NCI-H774 (cell line): ENCODE measurements at regions not wholly inside any gene's neighbourhood (a gene's known extent, or its start where the extent isn't known, plus 50 kb on each side); places are given as distances from the start of the nearest gene placed in this dataset.

Source experiments
- DNase-seq: peaks from one replicate; lab custom pipeline; 2025; lab: John Stamatoyannopoulos, UW

- no peak for DNase-seq
Measured at GRCh38 chr12:115760231-115760630, 517.3 kb downstream of the MED13L start.

- no peak for DNase-seq
Measured at GRCh38 chr12:115758877-115759620, 518.4 kb downstream of the MED13L start.

GRCh38 chr12:115758183-115758582, 519.3 kb downstream of the MED13L start:
- no peak for DNase-seq

- no peak for DNase-seq
Measured at GRCh38 chr12:115756804-115757203, 520.7 kb downstream of the MED13L start.

- DNase-seq: no peak
Measured at GRCh38 chr12:115756271-115756670, 521.2 kb downstream of the MED13L start.

- DNase-seq: no peak
Measured at GRCh38 chr12:115755725-115756085, 521.8 kb downstream of the MED13L start.

DNA sequence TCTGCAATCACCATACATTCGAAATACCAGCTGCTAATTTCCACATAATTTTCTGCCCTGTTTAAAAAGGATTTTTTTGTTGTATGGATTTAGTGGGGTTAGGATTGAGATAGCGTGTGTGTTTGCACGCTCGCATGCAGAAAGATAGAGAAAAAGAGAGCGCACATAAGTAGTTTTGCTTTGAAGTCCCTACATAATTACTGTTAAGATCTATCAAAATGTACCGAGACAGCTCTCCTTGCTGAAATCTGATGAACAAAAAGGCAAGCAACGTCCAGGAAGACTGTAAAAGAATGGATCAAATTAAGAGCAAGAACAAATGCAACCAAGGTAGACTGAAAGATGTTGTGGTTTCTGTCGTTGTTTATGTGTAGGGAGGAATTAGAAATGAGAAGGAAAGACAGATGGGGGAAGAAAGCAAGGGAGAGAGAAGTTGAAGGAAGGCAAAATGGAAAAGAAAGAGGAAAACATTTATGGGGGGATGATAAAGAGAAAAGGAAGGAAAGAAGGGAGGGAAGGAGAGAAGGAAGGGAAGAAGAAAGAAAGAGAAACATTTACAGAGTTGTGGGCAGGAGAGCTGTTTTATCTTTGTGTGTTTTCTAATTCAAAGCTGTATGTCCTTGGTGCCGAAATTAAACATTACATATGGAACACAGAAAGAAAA, 522.3 kb downstream of the MED13L start:
- no peak for DNase-seq

- DNase-seq: peak; percentile 59
Measured at GRCh38 chr12:115752913-115753726, 524.4 kb downstream of the MED13L start.

DNA sequence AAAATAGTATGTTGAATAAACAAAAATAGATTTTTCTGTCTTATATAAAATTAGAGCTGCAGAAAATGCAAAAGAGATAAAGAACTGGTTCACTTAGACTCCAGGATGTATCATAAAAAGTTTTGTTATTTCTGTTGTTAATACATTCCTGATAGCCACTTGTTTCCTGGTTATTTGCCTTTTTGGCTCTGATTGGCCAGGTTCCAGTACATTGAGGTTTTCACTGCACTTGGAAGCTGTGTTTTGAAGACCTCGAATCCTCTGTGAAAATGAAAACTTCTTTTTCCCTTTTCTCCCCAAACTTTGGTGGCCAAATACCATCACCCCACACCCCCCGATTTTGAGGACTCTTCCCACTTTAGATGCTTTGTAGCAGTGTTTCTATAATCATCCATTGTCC, 525.3 kb downstream of the MED13L start:
- DNase-seq: no peak

GRCh38 chr12:115750340-115750739, 527.2 kb downstream of the MED13L start:
- DNase-seq: no peak

- DNase-seq: no peak
Measured at GRCh38 chr12:115749071-115749841, 528.2 kb downstream of the MED13L start.

DNA sequence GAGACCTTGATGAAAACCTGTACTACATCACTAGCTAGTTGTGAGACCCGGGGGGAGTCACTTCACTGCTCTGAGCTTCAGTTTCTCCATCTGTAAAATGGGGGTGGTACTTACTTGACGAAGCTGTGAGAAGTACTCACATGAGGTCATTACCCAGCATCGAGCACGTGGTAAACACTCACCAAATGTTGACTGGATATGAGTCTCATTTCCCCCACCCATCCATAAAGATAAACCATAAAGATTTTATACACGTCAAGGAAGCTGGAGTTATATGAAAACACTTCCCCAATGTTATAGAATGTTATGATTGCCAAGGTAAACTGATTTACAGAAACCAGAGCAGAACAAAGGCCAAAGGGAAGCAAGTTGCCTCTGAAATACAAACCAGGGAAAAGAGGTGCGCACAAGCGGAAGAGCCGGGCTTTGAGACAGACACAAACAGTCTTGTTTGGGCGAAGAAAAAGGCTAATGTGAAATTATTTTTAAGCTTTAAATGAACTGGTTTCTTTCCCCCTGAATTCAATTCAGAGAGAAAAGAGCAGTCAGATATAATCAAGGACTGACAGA, 536.8 kb downstream of the MED13L start:
- no peak for DNase-seq

DNA sequence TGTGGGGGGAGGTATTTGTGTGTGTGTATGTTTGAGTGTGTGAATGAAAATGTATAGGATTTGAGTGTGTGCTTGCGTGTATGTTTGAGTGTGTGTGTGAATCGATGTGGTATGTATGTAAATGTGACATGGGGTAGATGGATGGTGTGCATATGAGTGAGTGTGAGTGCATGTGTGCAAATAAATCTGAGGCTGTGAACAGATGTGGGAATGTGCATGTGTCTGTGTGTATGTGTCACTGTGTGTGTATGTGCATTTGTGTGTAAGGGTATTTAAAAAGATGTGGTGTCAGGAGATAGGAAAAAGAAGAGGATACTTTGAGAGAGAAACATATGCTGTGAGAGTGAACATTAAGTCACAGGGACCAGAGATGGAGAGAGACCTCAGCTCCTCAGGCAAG, 539.6 kb downstream of the MED13L start:
- DNase-seq: no peak

DNA sequence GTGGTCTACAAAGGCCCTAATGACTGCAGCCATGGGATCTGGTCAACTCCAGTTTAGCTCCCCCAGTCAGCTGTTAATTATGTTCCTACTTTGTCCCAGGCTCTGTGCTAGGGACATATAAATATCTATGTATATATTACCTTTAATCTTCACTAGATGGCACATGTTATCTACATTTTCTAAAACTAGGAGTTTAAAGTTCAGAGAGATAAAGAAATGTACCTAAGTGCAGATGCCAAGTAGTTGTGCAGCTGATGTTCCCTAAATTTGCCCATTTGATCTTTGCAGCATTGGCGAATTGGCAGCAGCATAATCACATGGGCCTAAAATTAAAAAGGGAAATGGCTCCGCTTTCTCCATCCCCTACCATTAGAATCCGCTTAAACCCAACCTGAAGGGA, 541.1 kb downstream of the MED13L start:
- no peak for DNase-seq

DNA sequence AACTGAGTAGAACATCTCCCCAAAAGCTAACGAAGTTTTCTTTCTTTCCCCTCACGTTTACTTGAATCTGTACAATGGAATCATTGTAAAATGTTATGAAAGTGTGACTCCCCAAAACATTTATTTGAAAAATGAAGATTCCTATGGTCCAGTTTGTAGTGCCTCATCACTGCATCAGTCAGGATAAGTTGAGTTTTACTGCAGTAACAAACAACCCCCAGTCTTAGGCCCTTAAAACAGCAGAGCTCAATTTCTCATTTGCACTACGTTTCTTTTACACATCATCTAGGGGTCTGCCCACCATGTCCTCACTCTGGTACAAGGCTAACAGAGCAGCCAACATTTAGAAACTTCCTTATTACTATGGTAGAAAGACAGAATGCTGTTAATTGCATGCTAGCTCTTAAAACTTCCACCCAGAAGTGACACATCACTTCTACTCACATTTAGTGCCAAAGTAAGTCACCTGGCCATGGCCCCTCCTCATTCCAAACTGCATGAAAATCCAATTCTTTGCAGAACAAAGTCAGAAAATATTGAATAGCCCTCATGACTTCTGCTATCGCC, 546.4 kb downstream of the MED13L start:
- DNase-seq: no peak

DNA sequence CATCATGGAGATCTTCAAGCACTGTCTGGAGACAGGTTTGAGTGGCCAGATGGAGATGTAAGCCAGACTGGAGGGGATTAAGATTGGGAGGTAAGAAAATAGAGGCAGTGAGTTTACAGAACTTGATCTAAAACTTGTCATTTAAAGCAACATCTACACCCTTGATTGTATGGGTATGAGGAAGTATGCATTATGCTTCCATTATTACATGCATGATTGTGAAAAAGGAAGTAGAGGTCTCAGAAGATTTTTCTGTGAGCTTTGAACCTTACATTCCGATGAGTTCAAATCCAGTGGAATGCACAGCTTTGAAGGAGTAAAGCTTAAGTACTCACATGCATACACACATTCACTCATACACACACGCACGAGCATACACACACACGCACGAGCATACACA, 550.8 kb downstream of the MED13L start:
- DNase-seq: no peak

- no peak for DNase-seq
Measured at GRCh38 chr12:115722181-115722580, 555.3 kb downstream of the MED13L start.

GRCh38 chr12:115716551-115716950, 560.9 kb downstream of the MED13L start:
- DNase-seq: no peak

GRCh38 chr12:115712676-115713075, 564.8 kb downstream of the MED13L start:
- DNase-seq: no peak

GRCh38 chr12:115710104-115710564, 567.4 kb downstream of the MED13L start:
- no peak for DNase-seq

DNA sequence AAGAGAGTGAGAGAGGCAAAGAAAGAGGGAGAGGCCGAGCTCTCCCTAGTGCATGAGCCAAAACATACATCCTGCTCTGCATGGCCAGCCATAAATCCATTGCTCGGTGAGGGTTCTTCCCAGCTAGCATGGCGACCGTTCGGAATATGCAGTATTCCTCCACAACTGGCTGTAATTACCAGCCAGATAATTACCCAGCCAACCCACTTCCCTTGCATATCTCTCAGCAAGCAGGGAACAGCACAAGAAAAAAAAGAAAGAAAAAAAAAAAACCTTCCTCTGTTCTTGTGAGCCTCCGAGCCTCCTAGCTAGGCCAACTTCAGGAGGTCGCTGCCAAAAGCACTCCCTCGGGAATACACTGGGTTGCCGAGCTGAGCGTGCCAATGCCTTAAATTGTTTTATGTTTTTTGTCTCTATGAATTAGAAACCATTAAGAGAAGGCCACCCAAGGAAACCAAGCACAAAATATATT, 567.9 kb downstream of the MED13L start:
- DNase-seq: no peak
